ENCODE measurements at regions not wholly inside any gene's neighbourhood (a gene's known extent, or its start where the extent isn't known, plus 50 kb on each side); places are given as distances from the start of the nearest gene placed in this dataset.

DNA sequence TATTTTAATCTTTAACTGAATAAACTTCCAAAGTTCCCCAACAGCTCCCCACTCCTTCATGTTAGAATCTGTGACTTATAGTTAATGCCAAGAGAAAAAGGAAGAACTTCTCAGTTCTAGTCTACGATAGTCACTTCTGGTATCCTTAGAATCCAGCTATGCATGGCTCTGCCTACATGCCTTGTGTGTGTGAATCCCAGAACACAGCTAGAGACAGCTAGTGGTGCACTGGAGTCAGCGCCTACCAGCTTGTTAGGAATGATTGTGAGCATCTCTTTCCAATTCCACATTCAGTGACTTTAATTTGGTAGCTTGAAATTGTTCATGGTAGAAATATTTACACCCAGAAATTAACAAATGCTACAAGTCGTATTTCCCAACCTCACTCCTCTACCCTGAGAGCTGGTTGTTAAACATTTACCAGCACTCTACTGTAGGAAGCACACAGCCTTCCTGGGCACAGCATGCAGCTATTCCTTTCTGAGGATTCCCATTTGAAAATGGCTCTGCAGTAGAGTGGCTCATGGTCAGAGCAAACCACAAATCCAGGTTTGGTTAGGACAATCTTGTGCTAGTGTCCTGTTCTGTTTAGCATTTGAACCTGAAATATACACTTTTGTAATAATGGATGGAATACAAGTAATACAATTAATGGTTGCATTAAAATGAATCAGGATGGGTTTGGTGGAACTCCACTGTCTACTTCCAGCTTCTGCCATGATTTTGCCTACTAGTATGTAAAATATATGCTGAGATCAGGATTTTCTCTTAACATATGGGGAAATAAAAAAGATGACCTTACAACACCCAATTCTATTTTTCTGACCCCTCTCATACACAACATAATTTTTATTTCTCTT, 371.0 kb upstream of the GBE1 start:
- Histone ChIP-seq H3K36me3 (ENCODE audit: control insufficient read depth, insufficient read depth, low read length) (no peaks in the 10 kb centered on the region), H2AK5ac (ENCODE audit: low read length) (no peak overlapping the region), H3K27me3 (ENCODE audit: insufficient read depth, low read length, poor library complexity) (no peaks in the 10 kb centered on the region), H2BK15ac (replicated peaks; ENCODE audit: low read depth) (no peak overlapping the region), H3K79me2 (ENCODE audit: control insufficient read depth, insufficient read depth, low read length) (no peaks in the 10 kb centered on the region), H2BK120ac (ENCODE audit: low read depth, low read length) (no peak overlapping the region), H3K23ac (ENCODE audit: low read length) (no peak overlapping the region), H3K18ac (ENCODE audit: low read length) (no peak overlapping the region), H3K9ac (ENCODE audit: low read length) (no peak overlapping the region), H3K79me1 (ENCODE audit: low read length) (no peaks in the 10 kb centered on the region), H4K8ac (ENCODE audit: low read depth, low read length) (no peak overlapping the region), H3K4me1 (ENCODE audit: control insufficient read depth, low read depth, low read length) (no peaks in the 10 kb centered on the region), H3K4me3 (ENCODE audit: low read length) (no peak overlapping the region), H4K5ac (ENCODE audit: low read length) (no peak overlapping the region), H3K4ac (ENCODE audit: low read depth, low read length) (no peak overlapping the region), H3K27ac (ENCODE audit: low read depth, low read length) (no peak overlapping the region), H3K56ac (ENCODE audit: low read length) (no peak overlapping the region), H2BK5ac (ENCODE audit: low read length) (no peak overlapping the region), H3K4me2 (ENCODE audit: low read length) (no peak overlapping the region)
- no peak for DNase-seq
- WGBS (ENCODE audit: extremely low coverage, insufficient coverage, low lambda C conversion rate), result no CpG with 5 or more reads among the region's 3 CpGs

DNA sequence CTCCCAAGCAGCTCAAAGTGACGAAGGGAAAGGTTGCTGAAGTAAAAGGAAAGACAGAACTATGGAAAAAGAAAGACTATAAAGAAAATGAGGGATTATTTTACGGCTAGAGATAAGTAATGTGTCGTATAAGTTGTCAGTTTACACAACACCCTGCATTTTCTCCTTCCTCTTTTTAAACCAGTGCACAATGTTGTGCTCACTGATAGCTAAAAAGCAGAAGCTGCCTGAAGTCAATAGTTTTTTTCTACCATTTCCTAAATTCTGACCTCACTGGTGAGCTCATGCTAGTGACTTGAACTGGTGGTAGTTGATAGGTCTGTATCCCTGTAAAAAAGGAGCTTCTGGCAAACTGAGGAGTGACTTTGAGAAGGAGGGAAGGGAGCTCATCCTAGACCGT, 368.6 kb upstream of the GBE1 start:
- H3K4me1 ChIP-seq (ENCODE audit: control insufficient read depth, low read depth, low read length), result no peaks in the 10 kb centered on the region
- no peaks in the 10 kb centered on the region for H3K27me3 ChIP-seq (ENCODE audit: insufficient read depth, low read length, poor library complexity)
- H3K56ac ChIP-seq (ENCODE audit: low read length), result no peak overlapping the region
- no peak overlapping the region for H3K4ac ChIP-seq (ENCODE audit: low read depth, low read length)
- H3K9ac ChIP-seq (ENCODE audit: low read length), result no peak overlapping the region
- no CpG with 5 or more reads among the region's 4 CpGs for WGBS (ENCODE audit: extremely low coverage, insufficient coverage, low lambda C conversion rate)
- DNase-seq, result peak; percentile 8
- H3K36me3 ChIP-seq (ENCODE audit: control insufficient read depth, insufficient read depth, low read length), result no peaks in the 10 kb centered on the region
- H3K27ac ChIP-seq (ENCODE audit: low read depth, low read length), result no peak overlapping the region
- no peak overlapping the region for H2BK120ac ChIP-seq (ENCODE audit: low read depth, low read length)
- H4K8ac ChIP-seq (ENCODE audit: low read depth, low read length), result no peak overlapping the region
- no peak overlapping the region for H3K23ac ChIP-seq (ENCODE audit: low read length)
- H2BK5ac ChIP-seq (ENCODE audit: low read length), result no peak overlapping the region
- no peak overlapping the region for H3K18ac ChIP-seq (ENCODE audit: low read length)
- no peak overlapping the region for H4K5ac ChIP-seq (ENCODE audit: low read length)
- no peak overlapping the region for H3K4me2 ChIP-seq (ENCODE audit: low read length)
- H2AK5ac ChIP-seq (ENCODE audit: low read length), result no peak overlapping the region
- H2BK15ac ChIP-seq (replicated peaks; ENCODE audit: low read depth), result no peak overlapping the region
- H3K79me2 ChIP-seq (ENCODE audit: control insufficient read depth, insufficient read depth, low read length), result no peaks in the 10 kb centered on the region
- H3K79me1 ChIP-seq (ENCODE audit: low read length), result no peaks in the 10 kb centered on the region
- no peak overlapping the region for H3K4me3 ChIP-seq (ENCODE audit: low read length)

DNA sequence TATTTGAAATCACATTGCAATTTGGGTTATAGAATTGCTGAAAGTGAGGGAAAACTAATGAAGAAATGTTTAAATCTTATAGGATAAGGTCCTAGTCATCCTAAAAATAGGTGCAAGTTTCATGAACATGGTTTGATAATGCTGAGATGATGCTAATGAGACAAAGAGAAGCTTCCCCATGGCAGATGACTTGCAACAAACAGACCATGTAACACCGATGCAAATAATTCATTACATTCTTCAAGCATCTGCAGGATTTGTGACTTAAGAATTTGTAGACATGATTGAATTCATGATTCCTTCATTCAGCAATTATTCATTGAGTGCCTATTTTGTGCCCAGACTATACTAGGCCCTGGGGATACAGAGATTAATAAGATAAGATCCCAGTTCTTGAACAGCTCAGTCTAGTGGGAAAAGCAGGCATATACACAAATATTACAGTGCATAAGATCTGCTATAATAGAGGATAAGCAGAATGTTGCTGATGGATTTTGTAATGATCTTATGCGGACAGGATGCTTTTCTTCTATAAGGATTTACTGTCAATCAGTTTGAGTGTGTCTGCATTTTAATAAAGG, 367.9 kb upstream of the GBE1 start:
- Histone ChIP-seq H4K8ac (ENCODE audit: low read depth, low read length) (no peak overlapping the region), H2BK5ac (ENCODE audit: low read length) (no peak overlapping the region), H3K18ac (ENCODE audit: low read length) (no peak overlapping the region), H3K27me3 (ENCODE audit: insufficient read depth, low read length, poor library complexity) (no peaks in the 10 kb centered on the region), H3K4ac (ENCODE audit: low read depth, low read length) (no peak overlapping the region), H3K27ac (ENCODE audit: low read depth, low read length) (no peak overlapping the region), H3K36me3 (ENCODE audit: control insufficient read depth, insufficient read depth, low read length) (no peaks in the 10 kb centered on the region), H3K4me3 (ENCODE audit: low read length) (no peak overlapping the region), H3K56ac (ENCODE audit: low read length) (no peak overlapping the region), H3K79me1 (ENCODE audit: low read length) (no peaks in the 10 kb centered on the region), H2BK120ac (ENCODE audit: low read depth, low read length) (no peak overlapping the region), H3K4me1 (ENCODE audit: control insufficient read depth, low read depth, low read length) (no peaks in the 10 kb centered on the region), H2BK15ac (replicated peaks; ENCODE audit: low read depth) (no peak overlapping the region), H3K4me2 (ENCODE audit: low read length) (no peak overlapping the region), H2AK5ac (ENCODE audit: low read length) (no peak overlapping the region), H4K5ac (ENCODE audit: low read length) (no peak overlapping the region), H3K9ac (ENCODE audit: low read length) (no peak overlapping the region), H3K23ac (ENCODE audit: low read length) (no peak overlapping the region), H3K79me2 (ENCODE audit: control insufficient read depth, insufficient read depth, low read length) (no peaks in the 10 kb centered on the region)
- WGBS (ENCODE audit: extremely low coverage, insufficient coverage, low lambda C conversion rate), result no CpG with 5 or more reads among the region's 2 CpGs
- no peak for DNase-seq

DNA sequence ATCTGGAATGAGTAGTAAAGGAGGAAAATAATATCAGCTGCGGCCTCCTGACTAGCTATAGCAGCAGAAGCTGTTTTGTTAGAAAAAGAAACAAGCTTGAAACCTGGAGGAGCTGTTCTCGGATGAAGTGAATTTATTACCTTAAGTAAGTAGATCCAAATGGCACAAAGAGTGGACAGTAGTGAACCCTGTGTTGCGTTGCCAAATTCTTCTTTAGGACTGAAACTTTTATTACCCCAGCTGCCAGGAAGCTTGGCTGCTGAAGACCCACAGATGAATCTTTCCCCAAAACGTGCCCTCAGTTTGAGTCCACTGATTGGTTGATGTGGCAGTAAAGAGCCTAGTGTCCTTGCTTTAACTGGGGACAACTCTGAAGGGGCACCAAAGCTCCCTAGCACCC, 366.8 kb upstream of the GBE1 start:
- Histone ChIP-seq H2AK5ac (ENCODE audit: low read length) (no peak overlapping the region), H2BK15ac (replicated peaks; ENCODE audit: low read depth) (no peak overlapping the region), H3K18ac (ENCODE audit: low read length) (no peak overlapping the region), H3K9ac (ENCODE audit: low read length) (no peak overlapping the region), H4K8ac (ENCODE audit: low read depth, low read length) (no peak overlapping the region), H3K79me1 (ENCODE audit: low read length) (no peaks in the 10 kb centered on the region), H3K27ac (ENCODE audit: low read depth, low read length) (no peak overlapping the region), H3K79me2 (ENCODE audit: control insufficient read depth, insufficient read depth, low read length) (no peaks in the 10 kb centered on the region), H4K5ac (ENCODE audit: low read length) (no peak overlapping the region), H3K4me2 (ENCODE audit: low read length) (no peak overlapping the region), H3K23ac (ENCODE audit: low read length) (no peak overlapping the region), H3K4me3 (ENCODE audit: low read length) (no peak overlapping the region), H2BK120ac (ENCODE audit: low read depth, low read length) (no peak overlapping the region), H3K4ac (ENCODE audit: low read depth, low read length) (no peak overlapping the region), H3K36me3 (ENCODE audit: control insufficient read depth, insufficient read depth, low read length) (no peaks in the 10 kb centered on the region), H3K56ac (ENCODE audit: low read length) (no peak overlapping the region), H3K4me1 (ENCODE audit: control insufficient read depth, low read depth, low read length) (no peaks in the 10 kb centered on the region), H2BK5ac (ENCODE audit: low read length) (no peak overlapping the region), H3K27me3 (ENCODE audit: insufficient read depth, low read length, poor library complexity) (no peaks in the 10 kb centered on the region)
- no peak for DNase-seq
- WGBS (ENCODE audit: extremely low coverage, insufficient coverage, low lambda C conversion rate), result no CpG with 5 or more reads among the region's 4 CpGs

DNA sequence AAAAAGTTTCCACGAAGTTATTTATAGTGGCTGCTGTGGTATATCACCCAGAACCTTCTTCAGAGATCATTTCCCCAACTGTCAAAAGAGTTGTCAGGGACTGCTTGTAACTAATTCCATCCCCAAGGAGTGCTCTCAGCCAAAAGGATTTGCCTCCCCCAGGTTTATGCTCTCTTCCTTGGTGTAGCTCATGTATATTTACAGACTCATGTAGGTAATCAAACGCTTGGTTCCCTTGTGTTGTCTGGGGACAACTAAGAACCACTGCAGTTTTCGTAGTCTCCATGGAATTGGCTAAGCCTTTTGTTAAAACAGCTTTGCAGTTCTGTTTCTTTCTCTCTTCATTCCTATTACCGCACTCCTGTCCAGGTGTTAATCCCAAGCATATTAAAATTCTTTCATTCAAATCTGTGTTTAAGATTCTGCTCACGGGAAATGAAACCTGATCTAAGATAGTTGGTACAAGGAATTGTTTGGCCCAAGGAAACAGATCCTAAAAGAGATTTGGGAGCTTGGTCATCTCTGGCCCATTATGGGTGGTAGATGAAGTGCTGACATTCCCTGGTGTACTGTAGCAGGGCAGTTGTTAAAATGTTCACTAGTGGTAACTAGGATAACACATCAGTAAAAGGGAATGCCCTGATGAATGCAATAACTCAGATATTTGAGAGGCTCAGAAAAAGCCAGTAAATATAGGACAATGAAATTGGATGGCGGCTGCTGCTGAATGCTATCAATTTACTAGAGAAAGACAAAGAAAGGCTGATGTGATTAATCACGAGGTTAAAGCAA, 361.3 kb upstream of the GBE1 start:
- Histone ChIP-seq H3K27ac (ENCODE audit: low read depth, low read length) (no peak overlapping the region), H2BK15ac (replicated peaks; ENCODE audit: low read depth) (no peak overlapping the region), H3K4me3 (ENCODE audit: low read length) (no peak overlapping the region), H3K56ac (ENCODE audit: low read length) (no peak overlapping the region), H4K5ac (ENCODE audit: low read length) (no peak overlapping the region), H3K9ac (ENCODE audit: low read length) (no peak overlapping the region), H3K79me2 (ENCODE audit: control insufficient read depth, insufficient read depth, low read length) (no peaks in the 10 kb centered on the region), H3K4ac (ENCODE audit: low read depth, low read length) (no peak overlapping the region), H2BK5ac (ENCODE audit: low read length) (no peak overlapping the region), H3K36me3 (ENCODE audit: control insufficient read depth, insufficient read depth, low read length) (no peaks in the 10 kb centered on the region), H3K4me2 (ENCODE audit: low read length) (no peak overlapping the region), H3K4me1 (ENCODE audit: control insufficient read depth, low read depth, low read length) (no peaks in the 10 kb centered on the region), H3K27me3 (ENCODE audit: insufficient read depth, low read length, poor library complexity) (no peaks in the 10 kb centered on the region), H2AK5ac (ENCODE audit: low read length) (no peak overlapping the region), H2BK120ac (ENCODE audit: low read depth, low read length) (no peak overlapping the region), H3K79me1 (ENCODE audit: low read length) (no peaks in the 10 kb centered on the region), H3K23ac (ENCODE audit: low read length) (no peak overlapping the region), H4K8ac (ENCODE audit: low read depth, low read length) (no peak overlapping the region), H3K18ac (ENCODE audit: low read length) (no peak overlapping the region)
- WGBS (ENCODE audit: extremely low coverage, insufficient coverage, low lambda C conversion rate), result no CpG with 5 or more reads among the region's 7 CpGs
- no peak for DNase-seq
